ENCODE measurements at regions not wholly inside any gene's neighbourhood (a gene's known extent, or its start where the extent isn't known, plus 50 kb on each side); places are given as distances from the start of the nearest gene placed in this dataset.

- Histone ChIP-seq H3K9me3 (replicated peaks) (peaks cover 7% of the 10 kb centered on the region), H3K4me1 (no peaks in the 10 kb centered on the region), H3K36me3 (no peaks in the 10 kb centered on the region), H3K4me3 (no peak overlapping the region), H3K27ac (replicated peaks) (no peak overlapping the region), H3K27me3 (ENCODE audit: low read depth) (peaks cover 9% of the 10 kb centered on the region)
- no peak for DNase-seq
- no peak for TF ChIP-seq CTCF (IDR thresholded peaks at IDR 0.05; ENCODE audit: borderline replicate concordance)
- intact Hi-C loops (cut with micrococcal nuclease): no loop called here
Measured at GRCh38 chr16:54774768-54775167, 155.9 kb upstream of the IRX5 start.

- intact Hi-C loops (cut with micrococcal nuclease): no loop called here
- TF ChIP-seq CTCF (IDR thresholded peaks at IDR 0.05; ENCODE audit: borderline replicate concordance): no peak
- H3K4me1 ChIP-seq: no peaks in the 10 kb centered on the region
Measured at GRCh38 chr16:54772400-54772799, 158.3 kb upstream of the IRX5 start.

GRCh38 chr16:54766355-54766754, 164.3 kb upstream of the IRX5 start:
- H3K36me3 ChIP-seq: no peaks in the 10 kb centered on the region
- H3K27ac ChIP-seq (replicated peaks): no peak overlapping the region
- no peak overlapping the region for H3K4me3 ChIP-seq
- H3K27me3 ChIP-seq (ENCODE audit: low read depth): peaks cover 4% of the 10 kb centered on the region
- no peaks in the 10 kb centered on the region for H3K4me1 ChIP-seq
- peaks cover 26% of the 10 kb centered on the region for H3K9me3 ChIP-seq (replicated peaks)
- intact Hi-C loops (cut with micrococcal nuclease): no loop called here
- no peak for DNase-seq
- TF ChIP-seq CTCF (IDR thresholded peaks at IDR 0.05; ENCODE audit: borderline replicate concordance): no peak

More at GRCh38 chr16:54772400-54772799, 158.3 kb upstream of the IRX5 start:
- H3K9me3 ChIP-seq (replicated peaks): peaks cover 12% of the 10 kb centered on the region
- no peak overlapping the region for H3K27ac ChIP-seq (replicated peaks)
- DNase-seq: no peak
- no peaks in the 10 kb centered on the region for H3K36me3 ChIP-seq
- H3K27me3 ChIP-seq (ENCODE audit: low read depth): peaks cover 9% of the 10 kb centered on the region
- no peak overlapping the region for H3K4me3 ChIP-seq

GRCh38 chr16:54750249-54750648, 180.4 kb upstream of the IRX5 start:
- H3K4me1 ChIP-seq: no peaks in the 10 kb centered on the region
- peaks cover 21% of the 10 kb centered on the region for H3K27me3 ChIP-seq (ENCODE audit: low read depth)
- intact Hi-C loops (cut with micrococcal nuclease): no loop called here
- DNase-seq: no peak
- no peak overlapping the region for H3K27ac ChIP-seq (replicated peaks)
- no peaks in the 10 kb centered on the region for H3K36me3 ChIP-seq
- H3K4me3 ChIP-seq: no peak overlapping the region
- no peaks in the 10 kb centered on the region for H3K9me3 ChIP-seq (replicated peaks)
- TF ChIP-seq CTCF (IDR thresholded peaks at IDR 0.05; ENCODE audit: borderline replicate concordance): no peak

- Histone ChIP-seq H3K9me3 (replicated peaks) (no peaks in the 10 kb centered on the region), H3K36me3 (no peaks in the 10 kb centered on the region), H3K27me3 (ENCODE audit: low read depth) (peaks cover 21% of the 10 kb centered on the region), H3K4me3 (no peak overlapping the region), H3K27ac (replicated peaks) (no peak overlapping the region), H3K4me1 (no peaks in the 10 kb centered on the region)
- no peak for TF ChIP-seq CTCF (IDR thresholded peaks at IDR 0.05; ENCODE audit: borderline replicate concordance)
- intact Hi-C loops (cut with micrococcal nuclease): no loop called here
- DNase-seq: no peak
Measured at GRCh38 chr16:54748611-54749190, 182.0 kb upstream of the IRX5 start.
